Stimulated activated CD8-positive, alpha-beta memory T cell treated with anti-CD3 and anti-CD28 coated beads, Interleukin-7, amount 100 ng/mL, for 4 hours (primary cell): ENCODE measurements at regions not wholly inside any gene's neighbourhood (a gene's known extent, or its start where the extent isn't known, plus 50 kb on each side); places are given as distances from the start of the nearest gene placed in this dataset.

Experiments used
- DNase-seq, 2 donors: peaks; one replicate each; pipeline ENCODE4 v3.0.0-alpha.2; 2020; ENCODE audit warnings: low read depth in 2 of 2

GRCh38 chr2:174668075-174668474 lies 70.5 kb upstream of the WIPF1 start:
- DNase-seq: no peak

GRCh38 chr2:174667250-174667860 lies 69.8 kb upstream of the WIPF1 start:
- no peak for DNase-seq

- no peak for DNase-seq
Observed at GRCh38 chr2:174666845-174667244, 69.2 kb upstream of the WIPF1 start.

GRCh38 chr2:174666312-174666711 lies 68.7 kb upstream of the WIPF1 start:
- no peak for DNase-seq

GRCh38 chr2:174664084-174664759 lies 66.6 kb upstream of the WIPF1 start:
- DNase-seq: no peak

GRCh38 chr2:174663550-174663949 lies 65.9 kb upstream of the WIPF1 start:
- no peak for DNase-seq

- DNase-seq: no peak
Observed at GRCh38 chr2:174662859-174663258, 65.3 kb upstream of the WIPF1 start.

- no peak for DNase-seq
Observed at GRCh38 chr2:174662459-174662858, 64.9 kb upstream of the WIPF1 start.

- no peak for DNase-seq
Observed at GRCh38 chr2:174660984-174661675, 63.5 kb upstream of the WIPF1 start.

- no peak for DNase-seq
Observed at GRCh38 chr2:174659069-174659900, 61.7 kb upstream of the WIPF1 start.

GRCh38 chr2:174656676-174657176 lies 59.1 kb upstream of the WIPF1 start:
- no peak for DNase-seq

GRCh38 chr2:174656035-174656434 lies 58.4 kb upstream of the WIPF1 start:
- no peak for DNase-seq

- no peak for DNase-seq
Observed at GRCh38 chr2:174654419-174654941, 56.9 kb upstream of the WIPF1 start.

- no peak for DNase-seq
Observed at GRCh38 chr2:174648896-174649295, 51.3 kb upstream of the WIPF1 start.
